Keratinocyte (primary cell): ENCODE measurements at regions not wholly inside any gene's neighbourhood (a gene's known extent, or its start where the extent isn't known, plus 50 kb on each side); places are given as distances from the start of the nearest gene placed in this dataset.

ENCODE experiments used
- DNase-seq: peaks from one replicate; pipeline ENCODE4 v3.0.0-alpha.2; 2011; ENCODE audit warnings: low read depth, missing footprints, low spot score
- FAIRE-seq: peaks from 2 replicates; lab custom pipeline; 2011; peaks lifted over from hg19 to GRCh38; lab: Jason Lieb, UNC
- H2AFZ ChIP-seq: 2 replicates; pipeline ENCODE4 v1.6.0; 2012; ENCODE audit warnings: low read length, control low read depth, inconsistent platforms; ENCODE audit not compliant: control insufficient read depth
- H3K27ac ChIP-seq: 2 replicates; pipeline ENCODE4 v1.5.1; 2011; ENCODE audit warnings: low read length; ENCODE audit not compliant: control insufficient read depth, insufficient read depth
- H3K27me3 ChIP-seq: 3 replicates; pipeline ENCODE4 v1.6.0; 2011; ENCODE audit warnings: low read length; ENCODE audit not compliant: control insufficient read depth, insufficient read depth; ENCODE audit errors: extremely low read depth
- H3K36me3 ChIP-seq, 2 experiments: 2 replicates in 1 of 2; 3 replicates in 1 of 2; pipeline ENCODE4 v1.5.1; 2011; ENCODE audit warnings: low read length in 2 of 2, mild to moderate bottlenecking in 1 of 2; ENCODE audit not compliant: control insufficient read depth in 2 of 2, insufficient read depth in 2 of 2; ENCODE audit errors: extremely low read depth in 1 of 2
- H3K4me1 ChIP-seq: 3 replicates; pipeline ENCODE4 v1.5.1; 2011; ENCODE audit warnings: low read length; ENCODE audit not compliant: control insufficient read depth, insufficient read depth; ENCODE audit errors: extremely low read depth
- H3K4me2 ChIP-seq: 3 replicates; pipeline ENCODE4 v1.6.0; 2011; ENCODE audit warnings: low read depth, low read length; ENCODE audit not compliant: control insufficient read depth, insufficient read depth; ENCODE audit errors: extremely low read depth
- H3K4me3 ChIP-seq, 3 experiments: fragments of 200-600 bp in 1 of 3; sonication (generic) in 1 of 3; 2 replicates in 2 of 3; 3 replicates in 1 of 3; pipeline ENCODE4 v1.5.1; 2011 to 2016; ENCODE audit warnings: low read length in 3 of 3, mild to moderate bottlenecking in 3 of 3, control low read depth in 2 of 3, inconsistent platforms in 1 of 3, low read depth in 1 of 3, mixed read lengths in 1 of 3, mixed run types in 1 of 3, moderate library complexity in 1 of 3; ENCODE audit not compliant: control insufficient read depth in 2 of 3, insufficient read depth in 2 of 3; ENCODE audit errors: extremely low read depth in 1 of 3
- H3K79me2 ChIP-seq: 2 replicates; pipeline ENCODE4 v1.6.0; 2012; ENCODE audit warnings: low read length; ENCODE audit not compliant: control insufficient read depth, insufficient read depth
- H3K9ac ChIP-seq: 3 replicates; pipeline ENCODE4 v1.6.0; 2011; ENCODE audit warnings: low read length; ENCODE audit not compliant: control insufficient read depth, insufficient read depth; ENCODE audit errors: extremely low read depth
- H3K9me1 ChIP-seq: 3 replicates; pipeline ENCODE4 v1.6.0; 2011; ENCODE audit warnings: low read length; ENCODE audit not compliant: control insufficient read depth, insufficient read depth; ENCODE audit errors: extremely low read depth
- H3K9me3 ChIP-seq: 2 replicates; pipeline ENCODE4 v1.5.1; 2012; ENCODE audit warnings: low read depth, low read length; ENCODE audit not compliant: control insufficient read depth
- H4K20me1 ChIP-seq: 3 replicates; pipeline ENCODE4 v1.6.0; 2011; ENCODE audit warnings: low read length; ENCODE audit not compliant: control insufficient read depth, insufficient read depth; ENCODE audit errors: extremely low read depth
- CTCF ChIP-seq, 3 experiments: IDR thresholded peaks in 1 of 3; conservative IDR thresholded peaks in 1 of 3; optimal IDR thresholded peaks in 1 of 3; 2 replicates in 2 of 3; 3 replicates in 1 of 3; pipeline versions ENCODE3 to v1.5.1; 2011; ENCODE audit warnings: low read length in 3 of 3, mild to moderate bottlenecking in 3 of 3, moderate library complexity in 2 of 3, control low read depth in 1 of 3, inconsistent platforms in 1 of 3; ENCODE audit not compliant: insufficient read depth in 2 of 3; ENCODE audit errors: extremely low read depth in 1 of 3
- EZH2 ChIP-seq: IDR thresholded peaks from one replicate; pipeline ENCODE4 v1.6.1; 2012; ENCODE audit warnings: inconsistent platforms, mild to moderate bottlenecking, low read length, moderate library complexity
- dilution Hi-C: fragments of 300-500 bp; cut with MboI; formaldehyde crosslinking; loops from one replicate; pipeline ENCODE4 v1.7.0; 2020; ENCODE audit warnings: low sequenced_read_pairs; ENCODE audit not compliant: extremely low pct_ligation_motif_present

- TF ChIP-seq EZH2: no peak
- TF ChIP-seq CTCF (optimal IDR thresholded peaks at IDR 0.05 in 1 of 3, IDR thresholded peaks at IDR 0.05 in 1 of 3, conservative IDR thresholded peaks at IDR 0.05 in 1 of 3; ENCODE audit: extremely low read depth in 1 of 3, insufficient read depth in 2 of 3, low read length in 3 of 3): no peak
- H3K9me3 ChIP-seq: no peaks in the 10 kb centered on the region
- H3K36me3 ChIP-seq: no peaks in the 10 kb centered on the region
- H3K4me2 ChIP-seq: no peak overlapping the region
- no peaks in the 10 kb centered on the region for H3K27me3 ChIP-seq
- no peaks in the 10 kb centered on the region for H3K4me1 ChIP-seq
- no peak for DNase-seq
- no peak for FAIRE-seq
- no peak overlapping the region for H2AFZ ChIP-seq
- H3K27ac ChIP-seq: no peak overlapping the region
- H3K9me1 ChIP-seq: no peaks in the 10 kb centered on the region
- H3K4me3 ChIP-seq: no peak overlapping the region
- H3K9ac ChIP-seq: no peak overlapping the region
- H4K20me1 ChIP-seq: no peaks in the 10 kb centered on the region
- dilution Hi-C loops: no loop called here
- no peaks in the 10 kb centered on the region for H3K79me2 ChIP-seq
Measured at GRCh38 chrX:3462166-3462508, 115.7 kb upstream of the MXRA5 start.

- FAIRE-seq (no peak), DNase-seq (no peak)
- no peaks in the 10 kb centered on the region for H3K9me3 ChIP-seq
- no peak for TF ChIP-seq EZH2
- TF ChIP-seq CTCF (optimal IDR thresholded peaks at IDR 0.05 in 1 of 3, IDR thresholded peaks at IDR 0.05 in 1 of 3, conservative IDR thresholded peaks at IDR 0.05 in 1 of 3; ENCODE audit: extremely low read depth in 1 of 3, insufficient read depth in 2 of 3, low read length in 3 of 3): no peak
- no peaks in the 10 kb centered on the region for H3K79me2 ChIP-seq
- H3K9me1 ChIP-seq: no peaks in the 10 kb centered on the region
- no peak overlapping the region for H2AFZ ChIP-seq
- H3K4me3 ChIP-seq: no peak overlapping the region
- dilution Hi-C loops: no loop called here
- H3K4me1 ChIP-seq: no peaks in the 10 kb centered on the region
- H3K9ac ChIP-seq: no peak overlapping the region
- no peak overlapping the region for H3K27ac ChIP-seq
- H3K36me3 ChIP-seq: no peaks in the 10 kb centered on the region
- no peaks in the 10 kb centered on the region for H4K20me1 ChIP-seq
- H3K27me3 ChIP-seq: peaks cover 3% of the 10 kb centered on the region
- H3K4me2 ChIP-seq: no peak overlapping the region
Measured at GRCh38 chrX:3461397-3462165, 115.1 kb upstream of the MXRA5 start.
